Effector CD4-positive, alpha-beta T cell (primary cell): ENCODE measurements at regions not wholly inside any gene's neighbourhood (a gene's known extent, or its start where the extent isn't known, plus 50 kb on each side); places are given as distances from the start of the nearest gene placed in this dataset.

Experiments used
- DNase-seq: peaks from one replicate; pipeline ENCODE4 v3.0.0-alpha.2; 2020

GRCh38 chr6:14187406-14187805 is 69.8 kb downstream of the CD83 start:
- DNase-seq: no peak

GRCh38 chr6:14189074-14189473 is 71.5 kb downstream of the CD83 start:
- DNase-seq: no peak

- no peak for DNase-seq
Observed at GRCh38 chr6:14190191-14190928, 72.8 kb downstream of the CD83 start.

GRCh38 chr6:14190929-14191224 is 73.3 kb downstream of the CD83 start:
- no peak for DNase-seq

- no peak for DNase-seq
Observed at GRCh38 chr6:14191761-14192160, 74.2 kb downstream of the CD83 start.

- DNase-seq: no peak
Observed at GRCh38 chr6:14192216-14192788, 74.7 kb downstream of the CD83 start.

GRCh38 chr6:14193524-14193923 is 76.0 kb downstream of the CD83 start:
- DNase-seq: no peak

- no peak for DNase-seq
Observed at GRCh38 chr6:14194483-14194882, 76.9 kb downstream of the CD83 start.

GRCh38 chr6:14194976-14195375 is 77.4 kb downstream of the CD83 start:
- no peak for DNase-seq

- DNase-seq: no peak
Observed at GRCh38 chr6:14196026-14196425, 78.5 kb downstream of the CD83 start.

- DNase-seq: no peak
Observed at GRCh38 chr6:14197118-14197517, 79.5 kb downstream of the CD83 start.

- DNase-seq: no peak
Observed at GRCh38 chr6:14200047-14200446, 82.5 kb downstream of the CD83 start.

- DNase-seq: no peak
Observed at GRCh38 chr6:14202947-14203346, 85.4 kb downstream of the CD83 start.

- DNase-seq: no peak
Observed at GRCh38 chr6:14206391-14206790, 88.8 kb downstream of the CD83 start.

- DNase-seq: no peak
Observed at GRCh38 chr6:14207448-14207847, 89.9 kb downstream of the CD83 start.

- no peak for DNase-seq
Observed at GRCh38 chr6:14209000-14209399, 91.4 kb downstream of the CD83 start.

- DNase-seq: no peak
Observed at GRCh38 chr6:14210077-14210476, 92.5 kb downstream of the CD83 start.

- peak; percentile 78 for DNase-seq
Observed at GRCh38 chr6:14210663-14211561, 93.3 kb downstream of the CD83 start.

GRCh38 chr6:14211562-14211942 is 94.0 kb downstream of the CD83 start:
- peak; percentile 9 for DNase-seq

GRCh38 chr6:14212020-14212419 is 94.4 kb downstream of the CD83 start:
- DNase-seq: no peak

GRCh38 chr6:14212632-14213031 is 95.1 kb downstream of the CD83 start:
- DNase-seq: no peak

GRCh38 chr6:14216946-14217684 is 99.5 kb downstream of the CD83 start:
- DNase-seq: no peak
